HG02870 (cell line): ENCODE measurements at regions not wholly inside any gene's neighbourhood (a gene's known extent, or its start where the extent isn't known, plus 50 kb on each side); places are given as distances from the start of the nearest gene placed in this dataset.
"Not testable (repeated sequence)": the region's sequence is repeated elsewhere in the genome, so short reads cannot be mapped to it uniquely, and the experiment has no call there.

ENCODE experiments used
- ATAC-seq: cut with Tn5 transposase; IDR thresholded peaks from one replicate; pipeline ENCODE4 v1.9.1; 2021; ENCODE audit warnings: mild to moderate bottlenecking, moderate library complexity; ENCODE audit not compliant: unreplicated experiment

GRCh38 chr18:1104181-1104881, 199.7 kb downstream of the ADCYAP1 start:
- no peak for ATAC-seq

GRCh38 chr18:1124495-1124894, 219.8 kb downstream of the ADCYAP1 start:
- no peak for ATAC-seq

- ATAC-seq, result no peak
Measured at GRCh38 chr18:1133541-1133940, 228.9 kb downstream of the ADCYAP1 start.

GRCh38 chr18:1147730-1148129, 243.1 kb downstream of the ADCYAP1 start:
- no peak for ATAC-seq

GRCh38 chr18:1149709-1150108, 245.0 kb downstream of the ADCYAP1 start:
- ATAC-seq, result no peak

GRCh38 chr18:1150344-1150743, 245.7 kb downstream of the ADCYAP1 start:
- ATAC-seq, result no peak

- ATAC-seq, result not testable (repeated sequence)
Measured at GRCh38 chr18:1152958-1153357, 248.3 kb downstream of the ADCYAP1 start.

GRCh38 chr18:1173593-1173992, 268.9 kb downstream of the ADCYAP1 start:
- no peak for ATAC-seq

GRCh38 chr18:1177232-1177631, 272.6 kb downstream of the ADCYAP1 start:
- ATAC-seq, result no peak

GRCh38 chr18:1191341-1191740, 286.7 kb downstream of the ADCYAP1 start:
- ATAC-seq, result no peak

GRCh38 chr18:1213126-1213525, 308.5 kb downstream of the ADCYAP1 start:
- no peak for ATAC-seq

GRCh38 chr18:1222880-1223279, 318.2 kb downstream of the ADCYAP1 start:
- ATAC-seq, result no peak

- ATAC-seq, result no peak
Measured at GRCh38 chr18:1227025-1227424, 322.4 kb downstream of the ADCYAP1 start.

GRCh38 chr18:1229634-1230033, 325.0 kb downstream of the ADCYAP1 start:
- ATAC-seq, result no peak

- no peak for ATAC-seq
Measured at GRCh38 chr18:1232867-1233266, 328.2 kb downstream of the ADCYAP1 start.

- ATAC-seq, result no peak
Measured at GRCh38 chr18:1240701-1241100, 336.0 kb downstream of the ADCYAP1 start.

- no peak for ATAC-seq
Measured at GRCh38 chr18:1244397-1245122, 339.9 kb downstream of the ADCYAP1 start.

- ATAC-seq, result no peak
Measured at GRCh38 chr18:1246827-1247226, 342.2 kb downstream of the ADCYAP1 start.

- ATAC-seq, result no peak
Measured at GRCh38 chr18:1252534-1252933, 347.9 kb downstream of the ADCYAP1 start.

GRCh38 chr18:1252936-1253335, 348.3 kb downstream of the ADCYAP1 start:
- ATAC-seq, result no peak

- ATAC-seq, result no peak
Measured at GRCh38 chr18:1253827-1254226, 349.2 kb downstream of the ADCYAP1 start.

- no peak for ATAC-seq
Measured at GRCh38 chr18:1261054-1261453, 356.4 kb downstream of the ADCYAP1 start.
